Adrenal gland (tissue), 5 donors: ENCODE measurements at regions not wholly inside any gene's neighbourhood (a gene's known extent, or its start where the extent isn't known, plus 50 kb on each side); places are given as distances from the start of the nearest gene placed in this dataset.

Experiments used
- CTCF ChIP-seq, 6 experiments: fragments of 450-650 bp in 4 of 6; fragments of 200-600 bp in 2 of 6; sonication (generic) in 1 of 6; IDR thresholded peaks; 1 replicate in 5 of 6; 2 replicates in 1 of 6; pipeline versions ENCODE4 v1.5.1 to v1.8.0; 2016 to 2021; ENCODE audit warnings: antibody characterized with exemption in 6 of 6, mild to moderate bottlenecking in 2 of 6, moderate library complexity in 1 of 6
- POLR2A ChIP-seq, 2 donors: fragments of 450-650 bp; IDR thresholded peaks; one replicate each; pipeline ENCODE4 v1.6.1; 2017; ENCODE audit warnings: antibody characterized with exemption in 2 of 2, mild to moderate bottlenecking in 2 of 2, moderate library complexity in 1 of 2
- donor health status: DM: no; HTN: no; CAD: no.

- no peak for TF ChIP-seq CTCF (IDR thresholded peaks at IDR 0.05)
- no peak for TF ChIP-seq POLR2A (IDR thresholded peaks at IDR 0.05)
These were observed 918.4 kb upstream of the SOX9 start for GRCh38 chr17:71202449-71202848.
